ENCODE measurements at regions not wholly inside any gene's neighbourhood (a gene's known extent, or its start where the extent isn't known, plus 50 kb on each side); places are given as distances from the start of the nearest gene placed in this dataset.

- 47 to 59% methylated on average over 2 of the region's 2 CpGs for WGBS, 2 donors
- H3K9me3 ChIP-seq, result no peaks in the 10 kb centered on the region
- ATAC-seq (no peak), DNase-seq (no peak)
- H3K4me3 ChIP-seq, result no peak overlapping the region
- H3K27ac ChIP-seq, result no peak overlapping the region
- intact Hi-C loops (cut with DNase I), result no loop called here
- TF ChIP-seq, protein P1, sequence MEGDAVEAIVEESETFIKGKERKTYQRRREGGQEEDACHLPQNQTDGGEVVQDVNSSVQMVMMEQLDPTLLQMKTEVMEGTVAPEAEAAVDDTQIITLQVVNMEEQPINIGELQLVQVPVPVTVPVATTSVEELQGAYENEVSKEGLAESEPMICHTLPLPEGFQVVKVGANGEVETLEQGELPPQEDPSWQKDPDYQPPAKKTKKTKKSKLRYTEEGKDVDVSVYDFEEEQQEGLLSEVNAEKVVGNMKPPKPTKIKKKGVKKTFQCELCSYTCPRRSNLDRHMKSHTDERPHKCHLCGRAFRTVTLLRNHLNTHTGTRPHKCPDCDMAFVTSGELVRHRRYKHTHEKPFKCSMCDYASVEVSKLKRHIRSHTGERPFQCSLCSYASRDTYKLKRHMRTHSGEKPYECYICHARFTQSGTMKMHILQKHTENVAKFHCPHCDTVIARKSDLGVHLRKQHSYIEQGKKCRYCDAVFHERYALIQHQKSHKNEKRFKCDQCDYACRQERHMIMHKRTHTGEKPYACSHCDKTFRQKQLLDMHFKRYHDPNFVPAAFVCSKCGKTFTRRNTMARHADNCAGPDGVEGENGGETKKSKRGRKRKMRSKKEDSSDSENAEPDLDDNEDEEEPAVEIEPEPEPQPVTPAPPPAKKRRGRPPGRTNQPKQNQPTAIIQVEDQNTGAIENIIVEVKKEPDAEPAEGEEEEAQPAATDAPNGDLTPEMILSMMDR (IDR thresholded peaks at IDR 0.05), result no peak
- H3K36me3 ChIP-seq, result no peaks in the 10 kb centered on the region
- H3K4me1 ChIP-seq, result no peaks in the 10 kb centered on the region
- H3K27me3 ChIP-seq, result no peaks in the 10 kb centered on the region
These were observed 265.3 kb downstream of the RCHY1 start for GRCh38 chr4:75248770-75249407.

GRCh38 chr4:75244325-75244724 lies 269.9 kb downstream of the RCHY1 start:
- H3K4me1 ChIP-seq, result no peaks in the 10 kb centered on the region
- no peak for DNase-seq
- 76 to 88% methylated on average over 6 of the region's 6 CpGs for WGBS, 2 donors
- TF ChIP-seq, protein P1 (IDR thresholded peaks at IDR 0.05), result no peak
- H3K36me3 ChIP-seq, result no peaks in the 10 kb centered on the region
- H3K27ac ChIP-seq, result no peak overlapping the region
- H3K4me3 ChIP-seq, result no peak overlapping the region
- intact Hi-C loops (cut with DNase I), result no loop called here
- H3K27me3 ChIP-seq, result no peaks in the 10 kb centered on the region
- no peak for ATAC-seq
- peaks cover 0 to 2% (median 2%) of the 10 kb centered on the region in 11 donors for H3K9me3 ChIP-seq

DNA sequence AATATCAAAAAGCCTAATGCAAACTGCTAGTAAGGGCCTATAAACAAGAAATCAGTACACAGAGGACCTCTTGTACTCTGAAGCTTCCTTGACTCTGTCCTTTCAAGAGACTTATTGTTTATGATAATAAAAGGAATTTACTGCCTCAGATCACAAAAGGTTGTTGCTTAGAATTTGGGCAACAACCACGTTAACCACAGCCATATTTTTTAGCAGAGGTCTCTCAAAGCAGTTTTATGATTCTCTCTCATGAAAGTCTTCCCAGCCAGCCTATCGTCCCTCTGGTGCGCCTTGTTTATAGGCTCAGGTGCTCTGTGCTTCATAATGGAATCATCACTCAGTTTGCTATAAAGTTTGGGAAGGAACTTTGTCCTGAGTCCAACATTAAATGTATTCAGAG lies 270.6 kb downstream of the RCHY1 start:
- ATAC-seq, result no peak
- H3K27me3 ChIP-seq, result no peaks in the 10 kb centered on the region
- H3K36me3 ChIP-seq, result no peaks in the 10 kb centered on the region
- 64 to 71% methylated on average over 3 of the region's 3 CpGs for WGBS, 2 donors
- no peak for DNase-seq
- H3K4me3 ChIP-seq, result no peak overlapping the region
- TF ChIP-seq, protein P1 (IDR thresholded peaks at IDR 0.05), result no peak
- intact Hi-C loops (cut with DNase I), result no loop called here
- H3K4me1 ChIP-seq, result no peaks in the 10 kb centered on the region
- no peak overlapping the region for H3K27ac ChIP-seq
- peaks cover 0 to 10% (median 4%) of the 10 kb centered on the region in 11 donors for H3K9me3 ChIP-seq

- H3K36me3 ChIP-seq, result no peaks in the 10 kb centered on the region
- DNase-seq (no peak), ATAC-seq (no peak)
- H3K4me3 ChIP-seq, result no peak overlapping the region
- no peak overlapping the region for H3K27ac ChIP-seq
- H3K27me3 ChIP-seq, result no peaks in the 10 kb centered on the region
- H3K4me1 ChIP-seq, result no peaks in the 10 kb centered on the region
- TF ChIP-seq, protein P1 (IDR thresholded peaks at IDR 0.05), result no peak
- H3K9me3 ChIP-seq, result peaks cover 0 to 11% (median 4%) of the 10 kb centered on the region in 11 donors
- intact Hi-C loops (cut with DNase I), result no loop called here
These were observed 278.7 kb downstream of the RCHY1 start for GRCh38 chr4:75235359-75235951.

Data from heart right ventricle (tissue), 16 donors.